Vagina (tissue), 2 donors: ENCODE measurements at regions not wholly inside any gene's neighbourhood (a gene's known extent, or its start where the extent isn't known, plus 50 kb on each side); places are given as distances from the start of the nearest gene placed in this dataset.

Experiments used
- CTCF ChIP-seq, 3 experiments: fragments of 450-650 bp in 2 of 3; fragments of 200-600 bp in 1 of 3; sonication (generic) in 1 of 3; IDR thresholded peaks; one replicate each; pipeline ENCODE4 v1.5.1; 2017 to 2019; ENCODE audit warnings: antibody characterized with exemption in 3 of 3, mild to moderate bottlenecking in 2 of 3, moderate library complexity in 2 of 3
- POLR2AphosphoS5 ChIP-seq, 2 donors: sonication (generic); formaldehyde crosslinking; IDR thresholded peaks; one replicate each; pipeline ENCODE4 v1.9.0; 2017; ENCODE audit warnings: antibody characterized with exemption in 2 of 2, mild to moderate bottlenecking in 2 of 2, low read depth in 1 of 2; ENCODE audit not compliant: insufficient read depth in 1 of 2

GRCh38 chr2:120836281-120836680 lies 100.6 kb downstream of the GLI2 start:
- TF ChIP-seq CTCF (IDR thresholded peaks at IDR 0.05) (no peak), POLR2AphosphoS5 (IDR thresholded peaks at IDR 0.05; ENCODE audit: insufficient read depth in 1 of 2, low read depth in 1 of 2) (no peak)
